ENCODE measurements at regions not wholly inside any gene's neighbourhood (a gene's known extent, or its start where the extent isn't known, plus 50 kb on each side); places are given as distances from the start of the nearest gene placed in this dataset.

- H3K27me3 ChIP-seq (ENCODE audit: control insufficient read depth, insufficient read depth, low read length): no peaks in the 10 kb centered on the region
- no peaks in the 10 kb centered on the region for H3K4me1 ChIP-seq (ENCODE audit: control insufficient read depth, insufficient read depth, low read length)
- no peak for DNase-seq (ENCODE audit: low read depth, low spot score)
- POLR2A ChIA-PET: no interaction called here
- BruUV-seq (replicated peaks): no TSS peak
- in situ Hi-C loops (cut with HindIII; ENCODE audit: low pct_unique_long_range_greater_than_20kb, low sequenced_read_pairs) (no loop called here), intact Hi-C loops (cut with micrococcal nuclease; ENCODE audit: unreplicated experiment) (no loop called here)
- H3K4me3 ChIP-seq (ENCODE audit: low read depth in 2 of 2, low read length in 2 of 2): no peak overlapping the region
- no peaks in the 10 kb centered on the region for H3K9me3 ChIP-seq (ENCODE audit: control insufficient read depth, insufficient read depth, low read depth, low read length)
- no peak overlapping the region for H3K27ac ChIP-seq (ENCODE audit: low read length)
- no peak for ATAC-seq
- CTCF ChIA-PET: no interaction called here
- TF ChIP-seq SIN3A (IDR thresholded peaks at IDR 0.05; ENCODE audit: borderline replicate concordance, insufficient read depth, low read depth, low read length): no peak
- no peak for TF ChIP-seq TCF7L2 (IDR thresholded peaks at IDR 0.05; ENCODE audit: low read depth, low read length)
- TF ChIP-seq, protein P1, sequence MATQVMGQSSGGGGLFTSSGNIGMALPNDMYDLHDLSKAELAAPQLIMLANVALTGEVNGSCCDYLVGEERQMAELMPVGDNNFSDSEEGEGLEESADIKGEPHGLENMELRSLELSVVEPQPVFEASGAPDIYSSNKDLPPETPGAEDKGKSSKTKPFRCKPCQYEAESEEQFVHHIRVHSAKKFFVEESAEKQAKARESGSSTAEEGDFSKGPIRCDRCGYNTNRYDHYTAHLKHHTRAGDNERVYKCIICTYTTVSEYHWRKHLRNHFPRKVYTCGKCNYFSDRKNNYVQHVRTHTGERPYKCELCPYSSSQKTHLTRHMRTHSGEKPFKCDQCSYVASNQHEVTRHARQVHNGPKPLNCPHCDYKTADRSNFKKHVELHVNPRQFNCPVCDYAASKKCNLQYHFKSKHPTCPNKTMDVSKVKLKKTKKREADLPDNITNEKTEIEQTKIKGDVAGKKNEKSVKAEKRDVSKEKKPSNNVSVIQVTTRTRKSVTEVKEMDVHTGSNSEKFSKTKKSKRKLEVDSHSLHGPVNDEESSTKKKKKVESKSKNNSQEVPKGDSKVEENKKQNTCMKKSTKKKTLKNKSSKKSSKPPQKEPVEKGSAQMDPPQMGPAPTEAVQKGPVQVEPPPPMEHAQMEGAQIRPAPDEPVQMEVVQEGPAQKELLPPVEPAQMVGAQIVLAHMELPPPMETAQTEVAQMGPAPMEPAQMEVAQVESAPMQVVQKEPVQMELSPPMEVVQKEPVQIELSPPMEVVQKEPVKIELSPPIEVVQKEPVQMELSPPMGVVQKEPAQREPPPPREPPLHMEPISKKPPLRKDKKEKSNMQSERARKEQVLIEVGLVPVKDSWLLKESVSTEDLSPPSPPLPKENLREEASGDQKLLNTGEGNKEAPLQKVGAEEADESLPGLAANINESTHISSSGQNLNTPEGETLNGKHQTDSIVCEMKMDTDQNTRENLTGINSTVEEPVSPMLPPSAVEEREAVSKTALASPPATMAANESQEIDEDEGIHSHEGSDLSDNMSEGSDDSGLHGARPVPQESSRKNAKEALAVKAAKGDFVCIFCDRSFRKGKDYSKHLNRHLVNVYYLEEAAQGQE (IDR thresholded peaks at IDR 0.05; ENCODE audit: insufficient read depth in 1 of 2, low read depth in 2 of 2, low read length in 1 of 2): no peak
- TF ChIP-seq CTCF (IDR thresholded peaks at IDR 0.05): no peak
- TF ChIP-seq POLR2AphosphoS5 (IDR thresholded peaks at IDR 0.05; ENCODE audit: low read depth, low read length): no peak
- H3K36me3 ChIP-seq (ENCODE audit: control insufficient read depth, insufficient read depth, low read length): no peaks in the 10 kb centered on the region
Measured at GRCh38 chr2:60118061-60118460, 435.4 kb downstream of the BCL11A start.

DNA sequence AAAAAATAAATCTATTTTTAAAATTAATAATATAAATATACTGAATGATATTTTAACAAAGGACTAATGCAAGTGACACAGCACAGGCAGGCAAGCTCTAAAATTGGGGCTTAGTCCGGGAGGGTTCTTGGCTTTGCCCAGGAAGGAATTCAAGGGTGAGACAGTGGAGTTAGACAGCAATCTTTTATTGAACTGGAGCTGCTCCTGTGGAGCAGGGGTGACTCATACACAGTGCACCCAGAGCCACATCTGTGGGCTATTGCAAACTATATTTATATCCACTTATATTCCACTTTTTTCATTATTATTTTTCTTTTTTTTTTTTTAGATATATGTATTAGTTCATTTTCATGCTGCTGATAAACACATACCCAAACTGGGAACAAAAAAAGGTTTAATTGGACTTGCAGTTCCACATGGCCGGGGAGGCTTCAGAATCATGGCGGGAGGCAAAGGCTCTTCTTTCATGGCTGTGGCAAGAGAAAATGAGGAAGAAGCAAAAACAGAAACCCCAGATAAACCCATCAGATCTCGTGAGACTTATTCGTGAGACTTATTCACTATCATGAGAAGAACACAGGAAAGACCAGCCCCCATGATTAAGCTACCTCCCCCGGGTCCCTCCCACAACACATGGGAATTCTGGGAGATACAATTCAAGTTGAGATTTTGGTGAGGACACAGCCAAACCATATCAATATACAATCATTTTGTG lies 437.1 kb downstream of the BCL11A start:
- Histone ChIP-seq H3K27ac (ENCODE audit: low read length) (no peak overlapping the region), H3K9me3 (ENCODE audit: control insufficient read depth, insufficient read depth, low read depth, low read length) (no peaks in the 10 kb centered on the region), H3K27me3 (ENCODE audit: control insufficient read depth, insufficient read depth, low read length) (no peaks in the 10 kb centered on the region), H3K4me3 (ENCODE audit: low read depth in 2 of 2, low read length in 2 of 2) (no peak overlapping the region), H3K4me1 (ENCODE audit: control insufficient read depth, insufficient read depth, low read length) (no peaks in the 10 kb centered on the region), H3K36me3 (ENCODE audit: control insufficient read depth, insufficient read depth, low read length) (no peaks in the 10 kb centered on the region)
- intact Hi-C loops (cut with micrococcal nuclease; ENCODE audit: unreplicated experiment) (no loop called here), in situ Hi-C loops (cut with HindIII; ENCODE audit: low pct_unique_long_range_greater_than_20kb, low sequenced_read_pairs) (no loop called here)
- TF ChIP-seq CTCF (IDR thresholded peaks at IDR 0.05): no peak
- TF ChIP-seq, protein P1 (IDR thresholded peaks at IDR 0.05; ENCODE audit: insufficient read depth in 1 of 2, low read depth in 2 of 2, low read length in 1 of 2): no peak
- BruUV-seq (replicated peaks): no TSS peak
- DNase-seq (ENCODE audit: low read depth, low spot score) (no peak), ATAC-seq (no peak)
- POLR2A ChIA-PET: no interaction called here
- CTCF ChIA-PET: no interaction called here
